Transverse colon (tissue), 4 donors: ENCODE measurements at regions not wholly inside any gene's neighbourhood (a gene's known extent, or its start where the extent isn't known, plus 50 kb on each side); places are given as distances from the start of the nearest gene placed in this dataset.

ENCODE experiments used
- DNase-seq: peaks from one replicate; pipeline ENCODE4 v3.0.0-alpha.2; 2019
- H3K27ac ChIP-seq, 4 donors: fragments of 200-600 bp; sonication (generic); 2 replicates each; pipeline ENCODE4 v1.5.1; 2016 to 2018; ENCODE audit warnings: inconsistent platforms in 4 of 4
- H3K27me3 ChIP-seq: fragments of 200-600 bp; sonication (generic); 2 replicates; pipeline ENCODE4 v1.5.1; 2017; ENCODE audit warnings: inconsistent platforms
- H3K36me3 ChIP-seq, 4 donors: fragments of 200-600 bp; sonication (generic); 2 replicates each; pipeline ENCODE4 v1.5.1; 2017 to 2019; ENCODE audit warnings: inconsistent platforms in 4 of 4
- H3K4me1 ChIP-seq, 4 donors: fragments of 200-600 bp; sonication (generic); 2 replicates each; pipeline ENCODE4 v1.5.1; 2017 to 2020; ENCODE audit warnings: inconsistent platforms in 4 of 4
- H3K4me3 ChIP-seq, 4 donors: fragments of 200-600 bp; sonication (generic); 1 replicate in 1 of 4; 2 replicates in 3 of 4; pipeline versions ENCODE4 v1.5.1 to v1.6.1; 2017 to 2019; ENCODE audit warnings: inconsistent platforms in 4 of 4
- H3K9me3 ChIP-seq, 2 donors: fragments of 200-600 bp; sonication (generic); 2 replicates each; pipeline ENCODE4 v1.5.1; 2017 to 2019; ENCODE audit warnings: inconsistent platforms in 2 of 2
- CTCF ChIP-seq, 5 experiments: fragments of 200-600 bp in 3 of 5; fragments of 450-650 bp in 2 of 5; sonication (generic) in 3 of 5; IDR thresholded peaks; 1 replicate in 2 of 5; 2 replicates in 3 of 5; pipeline ENCODE4 v1.5.1; 2016 to 2017; ENCODE audit warnings: antibody characterized with exemption in 5 of 5, inconsistent platforms in 3 of 5, mild to moderate bottlenecking in 2 of 5, moderate library complexity in 1 of 5
- EP300 ChIP-seq: sonication (generic); formaldehyde crosslinking; IDR thresholded peaks from one replicate; pipeline ENCODE4 v1.6.1; 2017; ENCODE audit warnings: antibody characterized with exemption, low read depth
- POLR2A ChIP-seq: fragments of 450-650 bp; IDR thresholded peaks from one replicate; pipeline ENCODE4 v1.6.1; 2016; ENCODE audit warnings: antibody characterized with exemption, mild to moderate bottlenecking, moderate library complexity
- POLR2AphosphoS5 ChIP-seq, 3 donors: sonication (generic); formaldehyde crosslinking; IDR thresholded peaks; one replicate each; pipeline ENCODE4 v1.6.1; 2016; ENCODE audit warnings: antibody characterized with exemption in 3 of 3
- WGBS, 2 donors: methylation state at CpG; one replicate each; pipeline ENCODE4 v1.1.5; 2018; ENCODE audit warnings: low coverage in 1 of 2; 5-methylcytosine and 5-hydroxymethylcytosine counted together
- in situ Hi-C, 4 donors: fragments of 200-750 bp; cut with MboI; loops; one replicate each; pipeline versions ENCODE4 v1.15.0 to v1.15.1; 2017; ENCODE audit warnings: low sequenced_read_pairs in 3 of 4, low pct_ligation_motif_present in 1 of 4, low pct_unique_long_range_greater_than_20kb in 1 of 4
- intact Hi-C: fragments of 100-400 bp; cut with DNase I; formaldehyde crosslinking; loops from one replicate; pipeline ENCODE4 v1.15.1; 2023; ENCODE audit warnings: low total_unique reads

GRCh38 chr6:37113976-37114375 lies 56.0 kb upstream of the PIM1 start:
- Histone ChIP-seq H3K4me3 (no peak overlapping the region), H3K27ac (no peak overlapping the region), H3K9me3 (no peaks in the 10 kb centered on the region), H3K36me3 (no peaks in the 10 kb centered on the region), H3K4me1 (no peaks in the 10 kb centered on the region), H3K27me3 (no peaks in the 10 kb centered on the region)
- WGBS, 2 donors: 67 to 93% methylated on average over 1 to 4 of the region's 4 CpGs
- no peak for DNase-seq
- no peak for TF ChIP-seq POLR2A
- TF ChIP-seq CTCF (IDR thresholded peaks at IDR 0.05): no peak
- no peak for TF ChIP-seq EP300
- TF ChIP-seq POLR2AphosphoS5 (IDR thresholded peaks at IDR 0.05): no peak
- intact Hi-C loops (no loop called here), in situ Hi-C loops (no loop called here)

GRCh38 chr6:37114612-37115011 lies 55.3 kb upstream of the PIM1 start:
- WGBS, 2 donors: 87 to 95% methylated on average over 2 to 4 of the region's 4 CpGs
- Histone ChIP-seq H3K36me3 (no peaks in the 10 kb centered on the region), H3K4me1 (no peaks in the 10 kb centered on the region), H3K4me3 (no peak overlapping the region), H3K9me3 (no peaks in the 10 kb centered on the region), H3K27me3 (no peaks in the 10 kb centered on the region), H3K27ac (no peak overlapping the region)
- TF ChIP-seq POLR2AphosphoS5 (IDR thresholded peaks at IDR 0.05): no peak
- TF ChIP-seq POLR2A: no peak
- no peak for TF ChIP-seq CTCF (IDR thresholded peaks at IDR 0.05)
- no peak for TF ChIP-seq EP300
- in situ Hi-C loops: no loop called here
- no peak for DNase-seq
- intact Hi-C loops: no loop called here

GRCh38 chr6:37115236-37115895 lies 54.6 kb upstream of the PIM1 start:
- no peak overlapping the region for H3K4me3 ChIP-seq
- intact Hi-C loops (no loop called here), in situ Hi-C loops (no loop called here)
- WGBS, 2 donors: 53 to 75% methylated on average over 3 to 10 of the region's 10 CpGs
- no peaks in the 10 kb centered on the region for H3K4me1 ChIP-seq
- H3K27me3 ChIP-seq: no peaks in the 10 kb centered on the region
- H3K9me3 ChIP-seq: no peaks in the 10 kb centered on the region
- no peak for DNase-seq
- H3K36me3 ChIP-seq: no peaks in the 10 kb centered on the region
- TF ChIP-seq EP300 (no peak), POLR2A (no peak), POLR2AphosphoS5 (IDR thresholded peaks at IDR 0.05) (no peak), CTCF (IDR thresholded peaks at IDR 0.05) (no peak)
- H3K27ac ChIP-seq: no peak overlapping the region

GRCh38 chr6:37116326-37116725 lies 53.6 kb upstream of the PIM1 start:
- no peaks in the 10 kb centered on the region for H3K36me3 ChIP-seq
- 92 to 100% methylated on average over 2 of the region's 2 CpGs for WGBS, 2 donors
- no peaks in the 10 kb centered on the region for H3K4me1 ChIP-seq
- TF ChIP-seq POLR2A (no peak), CTCF (IDR thresholded peaks at IDR 0.05) (no peak), EP300 (no peak), POLR2AphosphoS5 (IDR thresholded peaks at IDR 0.05) (no peak)
- no peak overlapping the region for H3K27ac ChIP-seq
- no peaks in the 10 kb centered on the region for H3K27me3 ChIP-seq
- H3K9me3 ChIP-seq: no peaks in the 10 kb centered on the region
- no peak for DNase-seq
- H3K4me3 ChIP-seq: no peak overlapping the region
- in situ Hi-C loops (no loop called here), intact Hi-C loops (no loop called here)
